ENCODE measurements at regions not wholly inside any gene's neighbourhood (a gene's known extent, or its start where the extent isn't known, plus 50 kb on each side); places are given as distances from the start of the nearest gene placed in this dataset.

GRCh38 chr3:74059923-74060600 is 435.3 kb upstream of the PDZRN3 start:
- WGBS (ENCODE audit: extremely low coverage, insufficient read length, low lambda C conversion rate) = no CpG with 5 or more reads among the region's 3 CpGs
- H4K8ac ChIP-seq (replicated peaks; ENCODE audit: insufficient read length, low read depth, low read length) = no peak overlapping the region
- H4K5ac ChIP-seq (ENCODE audit: insufficient read length, low read depth, low read length) = no peak overlapping the region
- H3T11ph ChIP-seq (ENCODE audit: low read length) = no peak overlapping the region
- no peak overlapping the region for H3K4me2 ChIP-seq (ENCODE audit: insufficient read depth, insufficient read length, low read length)
- no peak overlapping the region for H2BK5ac ChIP-seq (ENCODE audit: insufficient read length, low read length)
- no peak overlapping the region for H3K14ac ChIP-seq (ENCODE audit: insufficient read depth, low read length)
- no peaks in the 10 kb centered on the region for H3K9me3 ChIP-seq (ENCODE audit: control insufficient read depth, low read depth, low read length)
- no peaks in the 10 kb centered on the region; the same call in 1 of the 2 replicates for H3K4me1 ChIP-seq (ENCODE audit: insufficient read depth, low read length)
- no peak overlapping the region for H3K23ac ChIP-seq (ENCODE audit: insufficient read length, low read depth, low read length)
- no peak overlapping the region for H3K4ac ChIP-seq (ENCODE audit: low read depth, low read length)
- Mint-ChIP-seq H3K36me3 (ENCODE audit: insufficient read depth in 1 of 3, low read depth in 3 of 3) (no peaks in the 10 kb centered on the region), H3K9me3 (no peaks in the 10 kb centered on the region; a peak in 1 of 5 replicates), H3K4me3 (no peak overlapping the region), H3K4me1 (peaks cover 42 to 49% of the 10 kb centered on the region in 2 experiments), H3K27me3 (ENCODE audit: low read depth) (no peaks in the 10 kb centered on the region), H3K27ac (no peak overlapping the region; a peak in 2 of 7 replicates)
- no peaks in the 10 kb centered on the region for H4K20me1 ChIP-seq (ENCODE audit: control insufficient read depth, insufficient read depth, insufficient read length)
- H3K27me3 ChIP-seq (ENCODE audit: insufficient read depth, low read length) = no peaks in the 10 kb centered on the region
- H3K79me1 ChIP-seq (ENCODE audit: insufficient read depth, low read depth, low read length, poor library complexity, severe bottlenecking) = no peaks in the 10 kb centered on the region
- H4K91ac ChIP-seq (ENCODE audit: insufficient read length, low read depth, low read length) = no peak overlapping the region
- no peak overlapping the region for H2BK120ac ChIP-seq (ENCODE audit: low read depth, low read length, poor library complexity, severe bottlenecking)
- no peak overlapping the region for H3K56ac ChIP-seq (ENCODE audit: insufficient read length, low read depth, low read length)
- H2AK5ac ChIP-seq (ENCODE audit: insufficient read length, low read length) = no peak overlapping the region
- no peak overlapping the region for H3K9ac ChIP-seq (ENCODE audit: extremely low read depth, insufficient read length, low read length)
- H2BK12ac ChIP-seq (ENCODE audit: insufficient read length, low read depth, low read length) = no peak overlapping the region
- H3K27ac ChIP-seq (ENCODE audit: insufficient read length, low read depth, low read length) = no peak overlapping the region
- TF ChIP-seq CTCF (conservative IDR thresholded peaks at IDR 0.05) = no peak
- H2BK20ac ChIP-seq (ENCODE audit: low read depth, low read length, poor library complexity, severe bottlenecking) = no peak overlapping the region
- H2AFZ ChIP-seq (ENCODE audit: low read length) = no peak overlapping the region
- H3K79me2 ChIP-seq (ENCODE audit: insufficient read depth, low read length) = no peaks in the 10 kb centered on the region
- no peaks in the 10 kb centered on the region for H3K23me2 ChIP-seq (ENCODE audit: insufficient read length, low read depth, low read length, poor library complexity, severe bottlenecking)
- no peak for DNase-seq
- no peak overlapping the region for H3K18ac ChIP-seq (ENCODE audit: insufficient read length, low read depth, low read length)
- no peak overlapping the region for H2BK15ac ChIP-seq (ENCODE audit: low read depth, low read length)

Data from H9 (cell line).